Fibroblast of skin of scalp (primary cell): ENCODE measurements at regions not wholly inside any gene's neighbourhood (a gene's known extent, or its start where the extent isn't known, plus 50 kb on each side); places are given as distances from the start of the nearest gene placed in this dataset.
"Not testable (repeated sequence)": the region's sequence is repeated elsewhere in the genome, so short reads cannot be mapped to it uniquely, and the experiment has no call there.

ENCODE experiments used
- DNase-seq: peaks from one replicate; pipeline ENCODE4 v3.0.0-alpha.2; 2013

- peak; percentile 6 for DNase-seq
Measured at GRCh38 chr4:27366104-27366823, 505.6 kb downstream of the STIM2 start.

DNA sequence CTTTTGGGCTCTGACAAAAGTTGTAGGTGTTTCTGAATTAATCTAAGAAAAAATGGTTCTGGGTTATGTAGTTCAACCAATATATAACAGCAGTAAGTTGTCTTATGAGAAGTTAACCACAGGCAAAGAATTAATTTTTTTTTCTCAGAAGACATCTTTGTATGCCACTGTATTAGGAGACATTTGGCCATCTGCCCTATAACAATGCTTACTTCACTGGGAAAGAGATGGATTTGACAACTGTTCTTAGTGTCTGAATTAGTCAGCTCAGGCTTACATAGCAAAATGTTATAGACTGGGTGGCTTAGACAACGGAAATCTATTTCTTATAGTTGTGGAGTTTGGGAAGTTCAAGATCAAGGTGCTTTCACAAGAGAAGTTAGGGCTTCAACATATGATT, 508.1 kb downstream of the STIM2 start:
- no peak for DNase-seq

DNA sequence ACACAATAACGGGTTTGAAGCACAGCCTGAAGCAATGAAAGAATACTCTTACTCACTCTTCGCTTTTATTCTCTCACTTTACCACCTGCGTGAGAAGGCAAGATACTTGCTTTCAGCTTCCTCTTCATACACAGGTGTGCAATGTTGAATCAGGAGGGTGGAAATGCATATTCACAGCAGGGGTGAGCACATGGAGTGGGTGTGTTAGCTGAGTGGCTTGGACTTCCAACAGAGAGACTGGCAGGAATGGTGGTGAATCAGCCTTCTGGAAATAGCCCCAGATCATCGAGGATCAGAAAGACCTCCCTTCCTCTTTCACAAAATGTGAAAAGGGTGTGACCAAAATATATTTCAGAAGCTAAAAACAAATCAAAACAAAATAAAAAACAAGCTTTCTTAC, 521.2 kb downstream of the STIM2 start:
- DNase-seq, result no peak

GRCh38 chr4:27387711-27388110, 527.1 kb downstream of the STIM2 start:
- no peak for DNase-seq

GRCh38 chr4:27397886-27398285, 537.2 kb downstream of the STIM2 start:
- peak; percentile 74 for DNase-seq

DNA sequence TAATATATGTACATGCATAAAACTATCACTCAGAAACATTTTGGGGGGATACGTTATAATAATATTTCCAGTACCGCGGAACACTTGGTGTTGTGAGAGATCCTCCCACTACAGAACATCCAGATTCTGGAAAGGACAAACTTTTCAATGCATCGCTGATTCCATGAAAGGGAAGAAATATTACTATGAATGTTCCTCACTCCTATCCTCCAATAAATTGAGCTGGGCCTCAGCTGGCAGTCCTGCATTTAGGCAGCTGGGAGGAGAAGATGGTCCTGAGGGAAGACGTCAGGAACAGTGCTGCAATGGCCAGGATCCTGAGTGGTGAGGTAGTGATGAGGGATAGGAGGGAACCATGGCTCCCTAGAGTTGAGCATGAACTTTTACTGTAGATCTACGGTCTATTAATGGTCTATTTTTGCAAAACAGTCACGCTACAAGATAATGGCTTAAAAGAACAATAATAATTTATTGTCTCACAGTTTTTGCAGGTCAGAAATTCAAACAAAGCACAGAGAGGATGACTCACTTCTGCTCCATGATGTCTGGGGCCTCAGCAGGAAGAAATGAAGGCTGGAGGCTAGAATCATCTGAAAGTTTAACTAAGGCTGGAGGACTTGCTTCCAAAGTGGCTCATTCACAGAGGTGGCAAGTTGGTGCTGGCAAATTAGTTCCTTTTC, 538.1 kb downstream of the STIM2 start:
- peak; percentile 2 for DNase-seq

DNA sequence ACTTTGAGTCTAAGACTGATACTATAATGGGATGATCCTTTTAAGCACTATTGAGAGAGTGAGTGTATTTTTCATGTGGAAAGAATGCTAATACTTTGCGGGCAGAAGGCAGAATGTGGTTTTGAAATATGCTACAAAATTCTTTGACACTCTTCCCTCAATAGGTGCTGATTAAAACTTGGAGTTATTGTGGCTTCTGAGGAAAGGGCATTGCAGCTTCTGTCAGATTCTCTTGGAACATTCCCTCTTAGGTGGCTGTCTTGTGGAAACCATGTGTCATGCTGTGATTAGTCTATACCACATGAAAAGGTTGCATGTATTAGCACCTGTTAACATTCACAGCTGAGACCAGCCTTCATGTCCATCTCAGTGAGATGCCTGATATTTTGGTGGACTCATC, 547.0 kb downstream of the STIM2 start:
- DNase-seq, result peak; percentile 21

- no peak for DNase-seq
Measured at GRCh38 chr4:27412613-27413012, 552.0 kb downstream of the STIM2 start.

- no peak for DNase-seq
Measured at GRCh38 chr4:27414887-27415731, 554.5 kb downstream of the STIM2 start.

- DNase-seq, result no peak
Measured at GRCh38 chr4:27428661-27429060, 568.0 kb downstream of the STIM2 start.

DNA sequence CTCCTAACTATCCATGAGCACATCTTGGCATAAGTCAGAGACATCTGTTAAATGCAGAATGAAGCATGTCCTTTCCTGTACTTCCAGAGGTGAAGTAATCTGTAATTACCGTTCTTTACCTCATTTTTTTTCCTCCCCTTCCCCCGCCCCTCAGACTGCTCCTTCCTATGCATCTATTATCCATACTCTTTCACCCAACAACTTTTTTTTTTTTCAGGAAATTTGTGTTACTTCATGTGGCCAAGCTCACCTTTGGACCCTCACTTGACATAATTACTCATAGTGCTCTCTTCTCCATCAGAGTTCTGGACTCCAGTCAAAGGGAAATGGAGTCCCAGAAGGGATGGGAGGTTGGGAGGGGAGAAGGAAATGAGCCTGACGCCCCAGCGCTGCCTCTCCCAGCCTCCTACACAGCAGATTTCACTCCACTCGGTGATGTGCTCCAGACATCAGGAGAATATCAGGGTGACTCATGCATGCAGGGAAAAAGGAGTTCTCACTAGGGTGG, 568.8 kb downstream of the STIM2 start:
- DNase-seq, result no peak

DNA sequence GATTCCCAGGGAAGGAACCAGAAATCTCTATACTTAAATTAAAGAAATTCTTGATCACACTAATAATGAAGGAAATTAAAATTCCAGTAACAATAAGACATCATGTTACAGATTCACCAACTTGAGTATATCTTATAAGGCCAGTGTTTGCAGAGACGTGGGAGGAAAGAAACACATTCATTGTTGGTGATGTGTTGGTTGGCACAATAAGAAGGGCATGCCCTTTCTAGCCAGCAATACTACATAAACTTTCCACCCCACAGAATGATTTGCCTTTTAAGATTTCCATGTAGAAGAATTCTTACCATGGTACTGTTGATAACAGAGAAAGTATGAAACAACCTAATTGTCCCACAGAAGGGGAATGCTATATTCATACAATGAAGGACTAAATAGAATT, 581.5 kb downstream of the STIM2 start:
- DNase-seq, result no peak

GRCh38 chr4:27442661-27443060, 582.0 kb downstream of the STIM2 start:
- DNase-seq, result not testable (repeated sequence)

- peak; percentile 19 for DNase-seq
Measured at GRCh38 chr4:27463816-27464215, 603.2 kb downstream of the STIM2 start.

DNA sequence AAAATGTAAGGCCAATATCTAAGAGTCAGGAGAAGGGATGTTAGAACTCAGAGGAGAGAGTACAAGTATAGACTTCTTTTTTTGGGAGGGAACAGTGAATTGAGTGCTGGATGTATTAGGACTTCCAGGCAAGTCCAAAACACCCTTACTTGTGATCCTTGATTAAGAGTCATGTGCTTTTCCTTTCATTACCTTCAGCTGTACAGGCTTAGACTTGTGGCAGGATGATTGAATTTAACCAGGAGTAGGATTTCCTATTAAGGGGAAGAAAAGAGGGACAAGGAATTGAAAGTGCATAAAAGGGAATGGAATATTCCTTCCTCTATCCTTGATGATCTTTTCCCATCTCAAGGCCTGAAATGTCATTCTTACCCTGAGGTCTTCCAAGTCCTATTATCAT, 606.7 kb downstream of the STIM2 start:
- no peak for DNase-seq

DNA sequence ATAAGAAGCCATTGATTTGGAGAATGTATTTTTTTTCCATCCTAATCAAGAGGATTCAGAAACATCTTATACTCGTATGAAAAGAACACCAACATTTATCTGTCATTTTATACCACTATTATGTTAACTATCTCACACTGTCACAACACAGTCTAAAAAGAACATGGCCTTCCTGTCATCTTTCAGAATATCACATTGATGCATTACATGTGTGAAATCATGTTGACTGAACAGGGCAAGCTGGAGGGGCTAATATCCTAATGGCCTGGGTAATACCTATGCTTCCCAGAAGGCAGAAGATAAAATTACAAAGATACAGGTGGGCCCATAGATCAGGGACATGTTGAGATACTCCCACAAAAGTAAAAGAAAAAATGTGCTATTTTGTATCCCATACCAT, 611.7 kb downstream of the STIM2 start:
- DNase-seq, result no peak

GRCh38 chr4:27474691-27475090, 614.0 kb downstream of the STIM2 start:
- DNase-seq, result no peak

- DNase-seq, result no peak
Measured at GRCh38 chr4:27484216-27484615, 623.6 kb downstream of the STIM2 start.

- DNase-seq, result no peak
Measured at GRCh38 chr4:27490315-27490714, 629.7 kb downstream of the STIM2 start.

- no peak for DNase-seq
Measured at GRCh38 chr4:27490766-27491165, 630.1 kb downstream of the STIM2 start.

DNA sequence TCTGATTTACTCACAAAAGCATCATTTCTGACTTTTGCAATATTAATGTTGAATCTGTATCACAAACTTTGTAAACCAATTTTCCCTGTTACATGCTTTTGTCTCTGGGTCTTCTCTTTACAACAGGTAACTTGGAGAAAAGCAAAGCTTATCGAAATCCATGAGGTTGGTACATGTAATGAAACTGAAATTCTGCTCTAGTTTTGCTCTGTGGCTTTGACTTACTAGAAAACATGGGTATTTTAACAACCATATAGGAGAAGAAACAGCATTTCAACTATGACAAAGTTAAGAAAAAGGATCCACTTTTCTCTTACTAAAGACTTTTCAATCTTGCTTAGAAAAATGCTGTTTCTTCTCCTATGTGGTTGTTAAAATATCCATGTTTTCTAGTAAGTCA, 645.8 kb downstream of the STIM2 start:
- no peak for DNase-seq

- DNase-seq, result no peak
Measured at GRCh38 chr4:27514711-27515110, 654.1 kb downstream of the STIM2 start.

DNA sequence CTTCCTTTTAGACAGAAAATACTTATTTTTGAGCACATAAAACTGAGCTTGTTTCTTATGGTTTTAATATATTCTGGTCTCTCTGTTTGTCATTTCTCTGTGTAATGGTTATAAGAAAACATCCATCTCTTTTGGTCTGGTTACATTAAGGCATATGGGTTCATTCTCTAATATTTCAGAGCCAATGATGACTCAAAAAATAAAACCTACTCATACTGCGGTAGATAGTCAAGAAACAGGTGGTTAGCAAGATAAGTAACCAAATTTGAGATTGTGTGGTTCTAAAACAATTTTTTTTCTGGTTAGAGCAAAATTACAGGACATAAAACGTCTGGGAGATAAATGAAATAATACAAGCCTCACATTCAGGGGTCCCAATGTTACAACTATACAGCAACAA, 654.5 kb downstream of the STIM2 start:
- DNase-seq, result no peak
